ENCODE measurements at regions not wholly inside any gene's neighbourhood (a gene's known extent, or its start where the extent isn't known, plus 50 kb on each side); places are given as distances from the start of the nearest gene placed in this dataset.

GRCh38 chr21:25512095-25513081 is 94.9 kb downstream of the MRPL39 start:
- H3K27me3 ChIP-seq = no peaks in the 10 kb centered on the region
- no peak overlapping the region for H3K27ac ChIP-seq
- no peaks in the 10 kb centered on the region for H3K9me3 ChIP-seq
- no peak for DNase-seq
- intact Hi-C loops (cut with DNase I) = no loop called here
- H3K36me3 ChIP-seq = no peaks in the 10 kb centered on the region
- TF ChIP-seq POLR2A (IDR thresholded peaks at IDR 0.05) (no peak), EP300 (IDR thresholded peaks at IDR 0.05) (no peak), CTCF (IDR thresholded peaks at IDR 0.05) (no peak)
- no peaks in the 10 kb centered on the region for H3K4me1 ChIP-seq (ENCODE audit: insufficient read depth)
- 73 to 78% (median 77%) methylated on average over 7 of the region's 7 CpGs for WGBS, 3 donors
- no peak overlapping the region for H3K4me3 ChIP-seq

GRCh38 chr21:25509862-25510261 is 97.4 kb downstream of the MRPL39 start:
- H3K36me3 ChIP-seq = no peaks in the 10 kb centered on the region
- no peak overlapping the region for H3K4me3 ChIP-seq
- no peaks in the 10 kb centered on the region for H3K9me3 ChIP-seq
- no peaks in the 10 kb centered on the region for H3K27me3 ChIP-seq
- H3K27ac ChIP-seq = no peak overlapping the region
- TF ChIP-seq POLR2A (IDR thresholded peaks at IDR 0.05) (no peak), CTCF (IDR thresholded peaks at IDR 0.05) (no peak), EP300 (IDR thresholded peaks at IDR 0.05) (no peak)
- no peaks in the 10 kb centered on the region for H3K4me1 ChIP-seq (ENCODE audit: insufficient read depth)
- no peak for DNase-seq
- intact Hi-C loops (cut with DNase I) = no loop called here
- 43 to 44% (median 44%) methylated on average over 2 of the region's 2 CpGs for WGBS, 3 donors

GRCh38 chr21:25508364-25508763 is 98.9 kb downstream of the MRPL39 start:
- DNase-seq = no peak
- Histone ChIP-seq H3K27me3 (no peaks in the 10 kb centered on the region), H3K27ac (no peak overlapping the region), H3K4me3 (no peak overlapping the region), H3K9me3 (no peaks in the 10 kb centered on the region), H3K36me3 (no peaks in the 10 kb centered on the region), H3K4me1 (ENCODE audit: insufficient read depth) (no peaks in the 10 kb centered on the region)
- TF ChIP-seq EP300 (IDR thresholded peaks at IDR 0.05) = no peak
- no peak for TF ChIP-seq POLR2A (IDR thresholded peaks at IDR 0.05)
- TF ChIP-seq CTCF (IDR thresholded peaks at IDR 0.05) = no peak
- WGBS, 3 donors = 44 to 71% (median 69%) methylated on average over 3 of the region's 3 CpGs
- intact Hi-C loops (cut with DNase I) = no loop called here

- Histone ChIP-seq H3K27ac (no peak overlapping the region), H3K4me1 (ENCODE audit: insufficient read depth) (no peaks in the 10 kb centered on the region), H3K36me3 (no peaks in the 10 kb centered on the region), H3K27me3 (no peaks in the 10 kb centered on the region), H3K9me3 (no peaks in the 10 kb centered on the region), H3K4me3 (no peak overlapping the region)
- no peak for TF ChIP-seq POLR2A (IDR thresholded peaks at IDR 0.05)
- no peak for TF ChIP-seq EP300 (IDR thresholded peaks at IDR 0.05)
- TF ChIP-seq CTCF (IDR thresholded peaks at IDR 0.05) = no peak
- DNase-seq = no peak
- intact Hi-C loops (cut with DNase I) = no loop called here
Measured at GRCh38 chr21:25507522-25507921, 99.8 kb downstream of the MRPL39 start.
